ENCODE measurements at regions not wholly inside any gene's neighbourhood (a gene's known extent, or its start where the extent isn't known, plus 50 kb on each side); places are given as distances from the start of the nearest gene placed in this dataset.
A peak's percentile ranks its signal among the peaks of the same experiment; 100 is the strongest.

- TF ChIP-seq, protein P1, sequence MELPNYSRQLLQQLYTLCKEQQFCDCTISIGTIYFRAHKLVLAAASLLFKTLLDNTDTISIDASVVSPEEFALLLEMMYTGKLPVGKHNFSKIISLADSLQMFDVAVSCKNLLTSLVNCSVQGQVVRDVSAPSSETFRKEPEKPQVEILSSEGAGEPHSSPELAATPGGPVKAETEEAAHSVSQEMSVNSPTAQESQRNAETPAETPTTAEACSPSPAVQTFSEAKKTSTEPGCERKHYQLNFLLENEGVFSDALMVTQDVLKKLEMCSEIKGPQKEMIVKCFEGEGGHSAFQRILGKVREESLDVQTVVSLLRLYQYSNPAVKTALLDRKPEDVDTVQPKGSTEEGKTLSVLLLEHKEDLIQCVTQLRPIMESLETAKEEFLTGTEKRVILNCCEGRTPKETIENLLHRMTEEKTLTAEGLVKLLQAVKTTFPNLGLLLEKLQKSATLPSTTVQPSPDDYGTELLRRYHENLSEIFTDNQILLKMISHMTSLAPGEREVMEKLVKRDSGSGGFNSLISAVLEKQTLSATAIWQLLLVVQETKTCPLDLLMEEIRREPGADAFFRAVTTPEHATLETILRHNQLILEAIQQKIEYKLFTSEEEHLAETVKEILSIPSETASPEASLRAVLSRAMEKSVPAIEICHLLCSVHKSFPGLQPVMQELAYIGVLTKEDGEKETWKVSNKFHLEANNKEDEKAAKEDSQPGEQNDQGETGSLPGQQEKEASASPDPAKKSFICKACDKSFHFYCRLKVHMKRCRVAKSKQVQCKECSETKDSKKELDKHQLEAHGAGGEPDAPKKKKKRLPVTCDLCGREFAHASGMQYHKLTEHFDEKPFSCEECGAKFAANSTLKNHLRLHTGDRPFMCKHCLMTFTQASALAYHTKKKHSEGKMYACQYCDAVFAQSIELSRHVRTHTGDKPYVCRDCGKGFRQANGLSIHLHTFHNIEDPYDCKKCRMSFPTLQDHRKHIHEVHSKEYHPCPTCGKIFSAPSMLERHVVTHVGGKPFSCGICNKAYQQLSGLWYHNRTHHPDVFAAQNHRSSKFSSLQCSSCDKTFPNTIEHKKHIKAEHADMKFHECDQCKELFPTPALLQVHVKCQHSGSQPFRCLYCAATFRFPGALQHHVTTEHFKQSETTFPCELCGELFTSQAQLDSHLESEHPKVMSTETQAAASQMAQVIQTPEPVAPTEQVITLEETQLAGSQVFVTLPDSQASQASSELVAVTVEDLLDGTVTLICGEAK (IDR thresholded peaks at IDR 0.05; ENCODE audit: borderline replicate concordance), result no peak
- TF ChIP-seq TCF3 (IDR thresholded peaks at IDR 0.05; ENCODE audit: borderline replicate concordance, insufficient read depth, low read depth, low read length), result 0 out of 2 replicates have a peak, but pooled peaks have one; percentile 21
- TF ChIP-seq NR2F1 (conservative IDR thresholded peaks at IDR 0.05), result no peak
- TF ChIP-seq RUNX3 (IDR thresholded peaks at IDR 0.05; ENCODE audit: low read length), result no peak
- TF ChIP-seq RELA (IDR thresholded peaks at IDR 0.05; ENCODE audit: borderline replicate concordance, partially characterized antibody), result no peak
- no peak for TF ChIP-seq BRCA1 (IDR thresholded peaks at IDR 0.05; ENCODE audit: low read depth, low read length)
- TF ChIP-seq GATAD2B (conservative IDR thresholded peaks at IDR 0.05; ENCODE audit: low read depth), result no peak
- no peak for TF ChIP-seq RCOR1 (conservative IDR thresholded peaks at IDR 0.05; ENCODE audit: low read depth, low read length)
- TF ChIP-seq TAF1 (IDR thresholded peaks at IDR 0.05; ENCODE audit: borderline replicate concordance, low read depth, low read length), result no peak
- TF ChIP-seq SP1 (IDR thresholded peaks at IDR 0.05; ENCODE audit: low read depth, low read length), result no peak
- TF ChIP-seq NFXL1 (IDR thresholded peaks at IDR 0.05; ENCODE audit: borderline replicate concordance), result no peak
Measured at GRCh38 chr1:10941891-10942541, 70.4 kb upstream of the TARDBP start (continued).

Measured in GM12878 (cell line).